Common myeloid progenitor, CD34-positive (primary cell): ENCODE measurements at regions not wholly inside any gene's neighbourhood (a gene's known extent, or its start where the extent isn't known, plus 50 kb on each side); places are given as distances from the start of the nearest gene placed in this dataset.

Source experiments
- CTCF ChIA-PET: fragments of 350-600 bp; sonication (Branson Sonifier 250); formaldehyde crosslinking; loops from one replicate; lab custom pipeline; 2021; ENCODE audit warnings: antibody characterized with exemption; lab: Charles Lee
- POLR2A ChIA-PET: fragments of 350-600 bp; sonication (Branson Sonifier 250); formaldehyde crosslinking; loops from one replicate; lab custom pipeline; 2021; ENCODE audit warnings: antibody characterized with exemption; lab: Charles Lee
- DNase-seq, 3 donors: peaks; one replicate each; pipeline versions ENCODE4 v3.0.0 to v3.0.0-alpha.2; 2013
- H3K27ac ChIP-seq, 2 experiments: 1 replicate in 1 of 2; 2 replicates in 1 of 2; pipeline ENCODE4 v1.7.0; 2013; ENCODE audit warnings: inconsistent platforms in 2 of 2, low read length in 2 of 2, mild to moderate bottlenecking in 2 of 2, low read depth in 1 of 2, moderate library complexity in 1 of 2; ENCODE audit not compliant: severe bottlenecking in 2 of 2, insufficient read depth in 1 of 2, poor library complexity in 1 of 2
- H3K27me3 ChIP-seq, 5 experiments: replicated peaks in 2 of 5; 1 replicate in 3 of 5; 2 replicates in 2 of 5; pipeline versions ENCODE4 v1.6.1 to v1.7.0; 2013; ENCODE audit warnings: low read length in 4 of 5, mild to moderate bottlenecking in 2 of 5, moderate library complexity in 2 of 5, inconsistent platforms in 1 of 5; ENCODE audit not compliant: insufficient read depth in 5 of 5, control insufficient read depth in 4 of 5
- H3K36me3 ChIP-seq, 4 experiments: 1 replicate in 2 of 4; 2 replicates in 2 of 4; pipeline versions ENCODE4 v1.6.1 to v1.7.0; 2013; ENCODE audit warnings: low read length in 3 of 4, control low read depth in 1 of 4, mild to moderate bottlenecking in 1 of 4; ENCODE audit not compliant: control insufficient read depth in 4 of 4, insufficient read depth in 4 of 4
- H3K4me1 ChIP-seq, 4 experiments: 1 replicate in 3 of 4; 2 replicates in 1 of 4; pipeline versions ENCODE4 v1.6.1 to v1.7.1; 2013; ENCODE audit warnings: low read length in 3 of 4, mild to moderate bottlenecking in 3 of 4, control low read depth in 1 of 4, inconsistent platforms in 1 of 4, moderate library complexity in 1 of 4; ENCODE audit not compliant: control insufficient read depth in 4 of 4, insufficient read depth in 4 of 4; ENCODE audit errors: control extremely low read depth in 1 of 4
- H3K4me3 ChIP-seq, 7 experiments: 1 replicate in 4 of 7; 2 replicates in 3 of 7; pipeline versions ENCODE4 v1.5.1 to v1.7.0; 2013; ENCODE audit warnings: mild to moderate bottlenecking in 7 of 7, low read length in 6 of 7, moderate library complexity in 6 of 7, inconsistent platforms in 2 of 7, low read depth in 2 of 7, control low read depth in 1 of 7; ENCODE audit not compliant: insufficient read depth in 4 of 7, control insufficient read depth in 1 of 7; ENCODE audit errors: extremely low read depth in 1 of 7
- H3K9me3 ChIP-seq, 5 experiments: 1 replicate in 4 of 5; 2 replicates in 1 of 5; pipeline versions ENCODE4 v1.6.1 to v1.7.1; 2013; ENCODE audit warnings: low read length in 4 of 5, mild to moderate bottlenecking in 2 of 5, inconsistent platforms in 1 of 5, low read depth in 1 of 5, moderate library complexity in 1 of 5; ENCODE audit not compliant: control insufficient read depth in 4 of 5, insufficient read depth in 2 of 5; ENCODE audit errors: control extremely low read depth in 1 of 5
- WGBS: methylation state at CpG from one replicate; pipeline ENCODE4 v1.1.5; 2013; ENCODE audit not compliant: insufficient coverage; 5-methylcytosine and 5-hydroxymethylcytosine counted together

- CTCF ChIA-PET, result no interaction called here
- Histone ChIP-seq H3K9me3 (no peaks in the 10 kb centered on the region), H3K27me3 (peaks cover 0 to 12% (median 0%) of the 10 kb centered on the region in 5 experiments), H3K4me3 (no peak overlapping the region), H3K36me3 (no peaks in the 10 kb centered on the region), H3K27ac (no peak overlapping the region), H3K4me1 (no peaks in the 10 kb centered on the region)
- DNase-seq, result no peak
- 79% methylated on average over 5 of the region's 5 CpGs for WGBS
- POLR2A ChIA-PET, result no interaction called here
These were observed 188.4 kb upstream of the ANK2 start for GRCh38 chr4:112860830-112861690.

- CTCF ChIA-PET, result no interaction called here
- no peaks in the 10 kb centered on the region for H3K9me3 ChIP-seq
- no peak overlapping the region for H3K4me3 ChIP-seq
- POLR2A ChIA-PET, result no interaction called here
- WGBS, result 100% methylated on average over 2 of the region's 3 CpGs
- DNase-seq, result no peak
- H3K36me3 ChIP-seq, result no peaks in the 10 kb centered on the region
- H3K4me1 ChIP-seq, result no peaks in the 10 kb centered on the region
- H3K27ac ChIP-seq, result no peak overlapping the region
- peaks cover 0 to 12% (median 0%) of the 10 kb centered on the region in 5 experiments for H3K27me3 ChIP-seq
These were observed 187.5 kb upstream of the ANK2 start for GRCh38 chr4:112861691-112862674.

- CTCF ChIA-PET, result interaction anchor here (0.6 kb wide), 1 partner anchor 1591 kb away, joined by 3 read pairs; no protein-coding TSS in a partner anchor
- H3K27ac ChIP-seq, result no peak overlapping the region
These were observed 184.0 kb upstream of the ANK2 start for GRCh38 chr4:112865443-112865842.

GRCh38 chr4:112876316-112876715 lies 173.1 kb upstream of the ANK2 start:
- ChIA-PET CTCF (no interaction called here), POLR2A (no interaction called here)
- 93% methylated on average over 2 of the region's 2 CpGs for WGBS
- no peaks in the 10 kb centered on the region for H3K9me3 ChIP-seq
- DNase-seq, result no peak
- H3K27me3 ChIP-seq, result no peaks in the 10 kb centered on the region
- no peak overlapping the region for H3K4me3 ChIP-seq
- H3K4me1 ChIP-seq, result no peaks in the 10 kb centered on the region
- no peaks in the 10 kb centered on the region for H3K36me3 ChIP-seq
- H3K27ac ChIP-seq, result no peak overlapping the region

More at GRCh38 chr4:112865443-112865842, 184.0 kb upstream of the ANK2 start:
- DNase-seq, result no peak
- Histone ChIP-seq H3K9me3 (no peaks in the 10 kb centered on the region), H3K27me3 (peaks cover 0 to 8% (median 0%) of the 10 kb centered on the region in 5 experiments), H3K4me3 (no peak overlapping the region), H3K4me1 (no peaks in the 10 kb centered on the region), H3K36me3 (no peaks in the 10 kb centered on the region)
- POLR2A ChIA-PET, result no interaction called here

- no peak overlapping the region for H3K27ac ChIP-seq
- CTCF ChIA-PET, result no interaction called here
- POLR2A ChIA-PET, result interaction anchor here (0.6 kb wide), 1 partner anchor 513 kb away, joined by 3 read pairs; no protein-coding TSS in a partner anchor
- no peaks in the 10 kb centered on the region for H3K9me3 ChIP-seq
- 93% methylated on average over 6 of the region's 12 CpGs for WGBS
- H3K4me1 ChIP-seq, result no peaks in the 10 kb centered on the region
- DNase-seq, result no peak
- no peak overlapping the region for H3K4me3 ChIP-seq
- H3K36me3 ChIP-seq, result no peaks in the 10 kb centered on the region
- H3K27me3 ChIP-seq, result peaks cover 0 to 2% (median 0%) of the 10 kb centered on the region in 5 experiments
These were observed 167.6 kb upstream of the ANK2 start for GRCh38 chr4:112881842-112882241.

GRCh38 chr4:112882286-112882685 lies 167.2 kb upstream of the ANK2 start:
- ChIA-PET CTCF (no interaction called here), POLR2A (no interaction called here)
- no peak overlapping the region for H3K27ac ChIP-seq
- WGBS, result no CpG with 5 or more reads among the region's 4 CpGs
- DNase-seq, result no peak
- no peaks in the 10 kb centered on the region for H3K9me3 ChIP-seq
- no peaks in the 10 kb centered on the region for H3K4me1 ChIP-seq
- H3K4me3 ChIP-seq, result no peak overlapping the region
- H3K36me3 ChIP-seq, result no peaks in the 10 kb centered on the region
- H3K27me3 ChIP-seq, result peaks cover 0 to 2% (median 0%) of the 10 kb centered on the region in 5 experiments
